ENCODE measurements at regions not wholly inside any gene's neighbourhood (a gene's known extent, or its start where the extent isn't known, plus 50 kb on each side); places are given as distances from the start of the nearest gene placed in this dataset.

- H3K36me3 ChIP-seq (ENCODE audit: control insufficient read depth in 2 of 3, insufficient read depth in 3 of 3, low read length in 3 of 3), result no peaks in the 10 kb centered on the region
- no peak overlapping the region for H3K27ac ChIP-seq (ENCODE audit: low read depth, low read length)
- H3K4me1 ChIP-seq (ENCODE audit: control insufficient read depth in 2 of 2, insufficient read depth in 2 of 2, low read length in 2 of 2), result no peaks in the 10 kb centered on the region
- Mint-ChIP-seq H3K27ac (no peak overlapping the region), H3K27me3 (peaks cover 24 to 63% (median 45%) of the 10 kb centered on the region in 5 donors), H3K4me3 (no peak overlapping the region), H3K9me3 (no peaks in the 10 kb centered on the region), H3K36me3 (no peaks in the 10 kb centered on the region), H3K4me1 (peaks cover 0 to 4% (median 1%) of the 10 kb centered on the region in 7 donors)
- H3K9me3 ChIP-seq (ENCODE audit: control insufficient read depth in 2 of 3, low read length in 3 of 3), result no peaks in the 10 kb centered on the region
- POLR2A ChIA-PET, result no interaction called here
- ATAC-seq (no peak), DNase-seq (no peak)
- peaks cover 0 to 5% of the 10 kb centered on the region in 2 donors for H3K27me3 ChIP-seq (ENCODE audit: control insufficient read depth in 2 of 2, insufficient read depth in 2 of 2, low read length in 2 of 2)
- intact Hi-C loops (cut with micrococcal nuclease), result no loop called here
- CTCF ChIA-PET, result interaction anchor here (0.7 kb wide), 1 partner anchor 62 kb away, joined by 3 read pairs; the partner anchor contains the start of gene CAPRIN2
- no peak overlapping the region for H3K4me3 ChIP-seq (ENCODE audit: low read length)
These were observed 62.2 kb upstream of the CAPRIN2 start for GRCh38 chr12:30816742-30817465.

GRCh38 chr12:30814295-30814655 is 59.5 kb upstream of the CAPRIN2 start:
- H3K36me3 ChIP-seq (ENCODE audit: control insufficient read depth in 2 of 3, insufficient read depth in 3 of 3, low read length in 3 of 3), result no peaks in the 10 kb centered on the region
- intact Hi-C loops (cut with micrococcal nuclease), result no loop called here
- H3K4me1 Mint-ChIP-seq, result no peaks in the 10 kb centered on the region
- H3K4me3 Mint-ChIP-seq, result no peak overlapping the region
- H3K27me3 Mint-ChIP-seq, result peaks cover 23 to 51% (median 39%) of the 10 kb centered on the region in 5 donors
- CTCF ChIA-PET, result interaction anchor here (0.9 kb wide), 1 partner anchor 1295 kb away, joined by 6 read pairs; no protein-coding TSS in a partner anchor
- no peaks in the 10 kb centered on the region for H3K9me3 ChIP-seq (ENCODE audit: control insufficient read depth in 2 of 3, low read length in 3 of 3)
- H3K9me3 Mint-ChIP-seq, result no peaks in the 10 kb centered on the region
- H3K4me3 ChIP-seq (ENCODE audit: low read length), result no peak overlapping the region
- ATAC-seq, result no peak
- H3K4me1 ChIP-seq (ENCODE audit: control insufficient read depth in 2 of 2, insufficient read depth in 2 of 2, low read length in 2 of 2), result no peaks in the 10 kb centered on the region
- no peaks in the 10 kb centered on the region for H3K36me3 Mint-ChIP-seq
- no peak for DNase-seq
- peaks cover 0 to 5% of the 10 kb centered on the region in 2 donors for H3K27me3 ChIP-seq (ENCODE audit: control insufficient read depth in 2 of 2, insufficient read depth in 2 of 2, low read length in 2 of 2)
- H3K27ac Mint-ChIP-seq, result no peak overlapping the region
- POLR2A ChIA-PET, result no interaction called here
- H3K27ac ChIP-seq (ENCODE audit: low read depth, low read length), result no peak overlapping the region

GRCh38 chr12:30813525-30814294 is 59.0 kb upstream of the CAPRIN2 start:
- Mint-ChIP-seq H3K27me3 (peaks cover 23 to 47% (median 37%) of the 10 kb centered on the region in 5 donors), H3K4me1 (no peaks in the 10 kb centered on the region), H3K4me3 (no peak overlapping the region), H3K36me3 (no peaks in the 10 kb centered on the region), H3K9me3 (peaks cover 0 to 1% (median 0%) of the 10 kb centered on the region in 11 donors), H3K27ac (no peak overlapping the region)
- H3K4me3 ChIP-seq (ENCODE audit: low read length), result no peak overlapping the region
- DNase-seq (no peak), ATAC-seq (no peak)
- no peak overlapping the region for H3K27ac ChIP-seq (ENCODE audit: low read depth, low read length)
- peaks cover 0 to 5% of the 10 kb centered on the region in 2 donors for H3K27me3 ChIP-seq (ENCODE audit: control insufficient read depth in 2 of 2, insufficient read depth in 2 of 2, low read length in 2 of 2)
- H3K36me3 ChIP-seq (ENCODE audit: control insufficient read depth in 2 of 3, insufficient read depth in 3 of 3, low read length in 3 of 3), result no peaks in the 10 kb centered on the region
- ChIA-PET CTCF (interaction anchor here (0.9 kb wide), 1 partner anchor 1295 kb away, joined by 6 read pairs; no protein-coding TSS in a partner anchor), POLR2A (no interaction called here)
- no peaks in the 10 kb centered on the region for H3K9me3 ChIP-seq (ENCODE audit: control insufficient read depth in 2 of 3, low read length in 3 of 3)
- intact Hi-C loops (cut with micrococcal nuclease), result no loop called here
- H3K4me1 ChIP-seq (ENCODE audit: control insufficient read depth in 2 of 2, insufficient read depth in 2 of 2, low read length in 2 of 2), result no peaks in the 10 kb centered on the region

GRCh38 chr12:30811966-30812365 is 57.2 kb upstream of the CAPRIN2 start:
- Histone ChIP-seq H3K27ac (ENCODE audit: low read depth, low read length) (no peak overlapping the region), H3K9me3 (ENCODE audit: control insufficient read depth in 2 of 3, low read length in 3 of 3) (no peaks in the 10 kb centered on the region), H3K4me3 (ENCODE audit: low read length) (no peak overlapping the region), H3K36me3 (ENCODE audit: control insufficient read depth in 2 of 3, insufficient read depth in 3 of 3, low read length in 3 of 3) (no peaks in the 10 kb centered on the region), H3K27me3 (ENCODE audit: control insufficient read depth in 2 of 2, insufficient read depth in 2 of 2, low read length in 2 of 2) (no peaks in the 10 kb centered on the region), H3K4me1 (ENCODE audit: control insufficient read depth in 2 of 2, insufficient read depth in 2 of 2, low read length in 2 of 2) (no peaks in the 10 kb centered on the region)
- intact Hi-C loops (cut with micrococcal nuclease), result no loop called here
- Mint-ChIP-seq H3K27me3 (peaks cover 19 to 46% (median 38%) of the 10 kb centered on the region in 5 donors), H3K4me3 (no peak overlapping the region), H3K36me3 (peaks cover 0 to 4% (median 0%) of the 10 kb centered on the region in 5 donors), H3K27ac (no peak overlapping the region), H3K9me3 (peaks cover 0 to 11% (median 2%) of the 10 kb centered on the region in 11 donors), H3K4me1 (no peaks in the 10 kb centered on the region)
- POLR2A ChIA-PET, result no interaction called here
- ATAC-seq, result no peak
- CTCF ChIA-PET, result no interaction called here
- no peak for DNase-seq

GRCh38 chr12:30810918-30811317 is 56.2 kb upstream of the CAPRIN2 start:
- no peak overlapping the region for H3K27ac Mint-ChIP-seq
- no peak overlapping the region for H3K4me3 ChIP-seq (ENCODE audit: low read length)
- ChIA-PET CTCF (no interaction called here), POLR2A (no interaction called here)
- H3K27ac ChIP-seq (ENCODE audit: low read depth, low read length), result no peak overlapping the region
- peaks cover 19 to 37% (median 35%) of the 10 kb centered on the region in 5 donors for H3K27me3 Mint-ChIP-seq
- intact Hi-C loops (cut with micrococcal nuclease), result no loop called here
- H3K36me3 Mint-ChIP-seq, result peaks cover 0 to 4% (median 0%) of the 10 kb centered on the region in 5 donors
- H3K4me1 ChIP-seq (ENCODE audit: control insufficient read depth in 2 of 2, insufficient read depth in 2 of 2, low read length in 2 of 2), result no peaks in the 10 kb centered on the region
- no peaks in the 10 kb centered on the region for H3K36me3 ChIP-seq (ENCODE audit: control insufficient read depth in 2 of 3, insufficient read depth in 3 of 3, low read length in 3 of 3)
- no peaks in the 10 kb centered on the region for H3K9me3 ChIP-seq (ENCODE audit: control insufficient read depth in 2 of 3, low read length in 3 of 3)
- DNase-seq (no peak), ATAC-seq (no peak)
- H3K9me3 Mint-ChIP-seq, result peaks cover 0 to 11% (median 2%) of the 10 kb centered on the region in 11 donors
- H3K27me3 ChIP-seq (ENCODE audit: control insufficient read depth in 2 of 2, insufficient read depth in 2 of 2, low read length in 2 of 2), result no peaks in the 10 kb centered on the region
- H3K4me1 Mint-ChIP-seq, result no peaks in the 10 kb centered on the region
- H3K4me3 Mint-ChIP-seq, result no peak overlapping the region

- Mint-ChIP-seq H3K27me3 (peaks cover 19 to 29% (median 25%) of the 10 kb centered on the region in 5 donors), H3K9me3 (peaks cover 0 to 11% (median 2%) of the 10 kb centered on the region in 11 donors), H3K27ac (no peak overlapping the region), H3K4me1 (no peaks in the 10 kb centered on the region), H3K4me3 (no peak overlapping the region), H3K36me3 (peaks cover 0 to 4% (median 0%) of the 10 kb centered on the region in 5 donors)
- DNase-seq (no peak), ATAC-seq (no peak)
- H3K4me3 ChIP-seq (ENCODE audit: low read length), result no peak overlapping the region
- no peaks in the 10 kb centered on the region for H3K4me1 ChIP-seq (ENCODE audit: control insufficient read depth in 2 of 2, insufficient read depth in 2 of 2, low read length in 2 of 2)
- no peaks in the 10 kb centered on the region for H3K36me3 ChIP-seq (ENCODE audit: control insufficient read depth in 2 of 3, insufficient read depth in 3 of 3, low read length in 3 of 3)
- no peaks in the 10 kb centered on the region for H3K9me3 ChIP-seq (ENCODE audit: control insufficient read depth in 2 of 3, low read length in 3 of 3)
- CTCF ChIA-PET, result interaction anchor here (0.6 to 2.0 kb wide), 6 partner anchors 134 to 1288 kb away, joined by 3 to 13 read pairs (median 4); no protein-coding TSS in a partner anchor
- no peaks in the 10 kb centered on the region for H3K27me3 ChIP-seq (ENCODE audit: control insufficient read depth in 2 of 2, insufficient read depth in 2 of 2, low read length in 2 of 2)
- POLR2A ChIA-PET, result interaction anchor here (1.1 kb wide), 1 partner anchor 54 kb away, joined by 3 read pairs; no protein-coding TSS in a partner anchor
- no peak overlapping the region for H3K27ac ChIP-seq (ENCODE audit: low read depth, low read length)
- intact Hi-C loops (cut with micrococcal nuclease), result loop anchor here (1.0 to 5.0 kb wide), 7 partner anchors 52 to 1735 kb away; partner anchors contain the start of gene IPO8 (in 1 of the 2)
These were observed 52.9 kb upstream of the CAPRIN2 start for GRCh38 chr12:30807695-30808034.
